GM12892 (cell line): ENCODE measurements at regions not wholly inside any gene's neighbourhood (a gene's known extent, or its start where the extent isn't known, plus 50 kb on each side); places are given as distances from the start of the nearest gene placed in this dataset.

Experiments
- POLR2A ChIP-seq: IDR thresholded peaks from 2 replicates; pipeline ENCODE4 v1.6.1; 2011; ENCODE audit warnings: low read depth, low read length, control low read depth
- POLR2AphosphoS5 ChIP-seq: IDR thresholded peaks from 2 replicates; pipeline ENCODE4 v1.6.1; 2011; ENCODE audit warnings: low read depth, low read length, control low read depth
- TAF1 ChIP-seq: IDR thresholded peaks from 2 replicates; pipeline ENCODE4 v1.6.1; 2011; ENCODE audit warnings: low read depth, mild to moderate bottlenecking, control low read depth, low read length, borderline replicate concordance

- no peak for TF ChIP-seq POLR2A
- TF ChIP-seq POLR2AphosphoS5: no peak
- no peak for TF ChIP-seq TAF1
Observed at GRCh38 chr10:75312440-75312839, 76.7 kb upstream of the COMTD1 start.
